ENCODE measurements at regions not wholly inside any gene's neighbourhood (a gene's known extent, or its start where the extent isn't known, plus 50 kb on each side); places are given as distances from the start of the nearest gene placed in this dataset.

GRCh38 chr20:21014528-21014927, 91.6 kb downstream of the LINC00237 start:
- Mint-ChIP-seq H3K4me1 (ENCODE audit: unreplicated experiment) (peaks cover 13% of the 10 kb centered on the region), H3K4me3 (no peak overlapping the region), H3K36me3 (no peaks in the 10 kb centered on the region), H3K27me3 (peaks cover 35% of the 10 kb centered on the region), H3K9me3 (no peaks in the 10 kb centered on the region), H3K27ac (no peak overlapping the region)
- no peak for DNase-seq (ENCODE audit: extremely low spot score, unreplicated experiment)
- no peak for TF ChIP-seq CTCF (conservative IDR thresholded peaks at IDR 0.05)

GRCh38 chr20:21008951-21009350, 97.2 kb downstream of the LINC00237 start:
- no peak for TF ChIP-seq CTCF (conservative IDR thresholded peaks at IDR 0.05)
- Mint-ChIP-seq H3K27ac (no peak overlapping the region), H3K36me3 (no peaks in the 10 kb centered on the region), H3K27me3 (peaks cover 10% of the 10 kb centered on the region), H3K9me3 (no peaks in the 10 kb centered on the region), H3K4me3 (no peak overlapping the region), H3K4me1 (ENCODE audit: unreplicated experiment) (no peaks in the 10 kb centered on the region)
- DNase-seq (ENCODE audit: extremely low spot score, unreplicated experiment): no peak

GRCh38 chr20:21006611-21007010, 99.5 kb downstream of the LINC00237 start:
- H3K4me1 Mint-ChIP-seq (ENCODE audit: unreplicated experiment): no peaks in the 10 kb centered on the region
- DNase-seq (ENCODE audit: extremely low spot score, unreplicated experiment): no peak
- H3K9me3 Mint-ChIP-seq: no peaks in the 10 kb centered on the region
- no peak overlapping the region for H3K27ac Mint-ChIP-seq
- H3K4me3 Mint-ChIP-seq: no peak overlapping the region
- no peaks in the 10 kb centered on the region for H3K36me3 Mint-ChIP-seq
- no peak for TF ChIP-seq CTCF (conservative IDR thresholded peaks at IDR 0.05)
- H3K27me3 Mint-ChIP-seq: peaks cover 8% of the 10 kb centered on the region

- no peaks in the 10 kb centered on the region for H3K36me3 Mint-ChIP-seq
- no peaks in the 10 kb centered on the region for H3K4me1 Mint-ChIP-seq (ENCODE audit: unreplicated experiment)
- DNase-seq (ENCODE audit: extremely low spot score, unreplicated experiment): no peak
- TF ChIP-seq CTCF (conservative IDR thresholded peaks at IDR 0.05): no peak
- H3K27me3 Mint-ChIP-seq: peaks cover 15% of the 10 kb centered on the region
- H3K4me3 Mint-ChIP-seq: no peak overlapping the region
- no peak overlapping the region for H3K27ac Mint-ChIP-seq
- no peaks in the 10 kb centered on the region for H3K9me3 Mint-ChIP-seq
Observed at GRCh38 chr20:21004386-21005076, 101.6 kb downstream of the LINC00237 start.

GRCh38 chr20:21003902-21004301, 102.3 kb downstream of the LINC00237 start:
- Mint-ChIP-seq H3K27ac (no peak overlapping the region), H3K27me3 (peaks cover 21% of the 10 kb centered on the region), H3K36me3 (no peaks in the 10 kb centered on the region), H3K4me1 (ENCODE audit: unreplicated experiment) (no peaks in the 10 kb centered on the region), H3K9me3 (no peaks in the 10 kb centered on the region), H3K4me3 (no peak overlapping the region)
- no peak for TF ChIP-seq CTCF (conservative IDR thresholded peaks at IDR 0.05)
- DNase-seq (ENCODE audit: extremely low spot score, unreplicated experiment): no peak
